Chondrocyte (in vitro differentiated cells): ENCODE measurements at regions not wholly inside any gene's neighbourhood (a gene's known extent, or its start where the extent isn't known, plus 50 kb on each side); places are given as distances from the start of the nearest gene placed in this dataset.

Experiments
- DNase-seq: peaks from one replicate; pipeline ENCODE4 v3.0.0; 2021; ENCODE audit warnings: mixed read lengths, low spot score
- H3K27ac Mint-ChIP-seq: one replicate; pipeline ENCODE4 v1.8.0; 2021; ENCODE audit warnings: mild to moderate bottlenecking, moderate library complexity, mixed read lengths; ENCODE audit not compliant: unreplicated experiment
- H3K27me3 Mint-ChIP-seq: 2 replicates; pipeline ENCODE4 v1.8.0; 2021; ENCODE audit warnings: low read depth, mixed read lengths
- H3K36me3 Mint-ChIP-seq: 2 replicates; pipeline ENCODE4 v1.8.0; 2021; ENCODE audit warnings: low read depth, mixed read lengths
- H3K4me1 Mint-ChIP-seq: 2 replicates; pipeline ENCODE4 v1.8.0; 2021; ENCODE audit warnings: low read depth, mild to moderate bottlenecking, mixed read lengths
- H3K4me3 Mint-ChIP-seq: one replicate; pipeline ENCODE4 v1.8.0; 2021; ENCODE audit warnings: mild to moderate bottlenecking, moderate library complexity, mixed read lengths; ENCODE audit not compliant: unreplicated experiment
- H3K9me3 Mint-ChIP-seq: 2 replicates; pipeline ENCODE4 v1.8.0; 2021; ENCODE audit warnings: low read depth, mixed read lengths
- CTCF ChIP-seq: fragments of 200-600 bp; sonication (generic); IDR thresholded peaks from 2 replicates; pipeline ENCODE4 v1.5.0; 2021; ENCODE audit warnings: antibody characterized with exemption, mild to moderate bottlenecking, moderate library complexity

- no peak for DNase-seq
- H3K4me3 Mint-ChIP-seq, result no peak overlapping the region
- H3K27ac Mint-ChIP-seq, result no peak overlapping the region
- no peaks in the 10 kb centered on the region for H3K4me1 Mint-ChIP-seq
- peaks cover 5% of the 10 kb centered on the region for H3K36me3 Mint-ChIP-seq
- TF ChIP-seq CTCF, result no peak
- peaks cover 12% of the 10 kb centered on the region for H3K9me3 Mint-ChIP-seq
- no peaks in the 10 kb centered on the region for H3K27me3 Mint-ChIP-seq
These were observed 1015.2 kb upstream of the PHF14 start for GRCh38 chr7:9958486-9958885.

DNA sequence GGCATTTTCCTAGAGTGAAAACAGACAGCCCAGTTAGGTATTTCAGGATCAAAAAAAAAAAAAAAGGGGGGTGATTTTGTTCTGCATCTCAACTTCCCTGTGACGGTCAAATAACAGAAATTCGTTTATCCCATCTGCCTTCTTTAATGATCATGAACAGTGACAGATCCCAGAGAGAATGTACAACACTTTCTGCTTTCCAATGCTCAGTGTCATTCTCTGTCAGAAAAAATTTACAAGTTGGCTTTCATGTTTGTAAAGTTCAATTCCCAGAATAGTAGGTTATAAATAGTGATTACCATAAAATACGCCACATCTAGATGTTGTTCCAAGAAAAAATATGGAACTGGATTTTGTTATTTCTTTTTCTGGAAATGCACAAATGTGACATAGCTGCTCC, 1013.2 kb upstream of the PHF14 start:
- Mint-ChIP-seq H3K27me3 (no peaks in the 10 kb centered on the region), H3K4me3 (no peak overlapping the region), H3K36me3 (no peaks in the 10 kb centered on the region), H3K9me3 (no peaks in the 10 kb centered on the region), H3K4me1 (no peaks in the 10 kb centered on the region), H3K27ac (no peak overlapping the region)
- no peak for DNase-seq
- no peak for TF ChIP-seq CTCF

DNA sequence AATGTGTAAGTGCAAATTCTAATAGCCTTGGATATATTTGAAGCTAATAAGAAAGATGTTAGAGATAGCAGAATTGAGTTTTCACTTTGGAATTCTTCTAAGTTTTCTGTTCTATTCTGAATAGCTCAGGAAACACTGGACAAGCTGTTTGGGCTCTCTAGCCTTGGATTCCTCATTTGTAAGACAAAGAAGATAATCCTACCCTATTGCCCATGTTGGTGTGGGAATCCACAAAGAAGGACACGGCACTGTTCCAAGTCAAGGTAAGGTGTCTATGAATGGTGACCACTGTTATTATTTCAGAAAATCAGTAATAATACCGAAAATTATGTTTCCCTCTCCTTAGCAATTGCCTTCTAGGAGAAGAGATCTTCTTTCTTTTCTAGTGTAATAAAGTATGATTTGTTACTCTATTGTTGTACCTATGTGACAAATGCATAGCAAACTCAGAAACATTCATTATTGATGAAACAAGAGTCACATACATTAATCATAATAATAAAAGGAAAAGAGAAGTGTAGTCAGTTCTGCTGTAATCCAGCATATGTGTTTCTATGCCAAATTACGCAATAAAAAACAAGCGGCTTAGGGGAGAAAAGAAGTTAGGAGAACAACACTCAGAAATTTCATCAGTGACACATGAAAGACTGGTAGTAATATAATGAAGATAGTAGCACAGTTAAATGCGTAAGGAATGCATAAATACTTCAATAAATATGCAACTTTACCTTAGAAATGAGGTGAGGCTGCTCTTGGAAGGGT, 1012.3 kb upstream of the PHF14 start:
- Mint-ChIP-seq H3K4me3 (no peak overlapping the region), H3K27me3 (no peaks in the 10 kb centered on the region), H3K4me1 (no peaks in the 10 kb centered on the region), H3K36me3 (no peaks in the 10 kb centered on the region), H3K9me3 (no peaks in the 10 kb centered on the region), H3K27ac (no peak overlapping the region)
- TF ChIP-seq CTCF, result no peak
- DNase-seq, result no peak

- TF ChIP-seq CTCF, result no peak
- Mint-ChIP-seq H3K36me3 (no peaks in the 10 kb centered on the region), H3K9me3 (no peaks in the 10 kb centered on the region), H3K27me3 (no peaks in the 10 kb centered on the region), H3K4me3 (no peak overlapping the region), H3K4me1 (no peaks in the 10 kb centered on the region), H3K27ac (no peak overlapping the region)
- no peak for DNase-seq
These were observed 1010.9 kb upstream of the PHF14 start for GRCh38 chr7:9962742-9963141.

GRCh38 chr7:9978106-9979064, 995.3 kb upstream of the PHF14 start:
- H3K4me1 Mint-ChIP-seq, result no peaks in the 10 kb centered on the region
- no peaks in the 10 kb centered on the region for H3K27me3 Mint-ChIP-seq
- DNase-seq, result no peak

More at GRCh38 chr7:9978106-9979064, 995.3 kb upstream of the PHF14 start:
- TF ChIP-seq CTCF, result no peak
- no peaks in the 10 kb centered on the region for H3K9me3 Mint-ChIP-seq
- no peaks in the 10 kb centered on the region for H3K36me3 Mint-ChIP-seq
- no peak overlapping the region for H3K27ac Mint-ChIP-seq
- H3K4me3 Mint-ChIP-seq, result no peak overlapping the region
